MM.1S (cell line): ENCODE measurements at regions not wholly inside any gene's neighbourhood (a gene's known extent, or its start where the extent isn't known, plus 50 kb on each side); places are given as distances from the start of the nearest gene placed in this dataset.

Experiments used
- DNase-seq: peaks from one replicate; pipeline ENCODE4 v3.0.0-alpha.2; 2015
- H2AFZ ChIP-seq: fragments of 300-600 bp; sonication (generic); 2 replicates; pipeline ENCODE4 v1.6.0; 2016; ENCODE audit warnings: antibody characterized with exemption, low read length
- H3F3A ChIP-seq: fragments of 300-600 bp; sonication (generic); 2 replicates; pipeline ENCODE4 v1.6.1; 2016; ENCODE audit warnings: mild to moderate bottlenecking, antibody characterized with exemption, low read length, moderate library complexity, mixed read lengths; ENCODE audit not compliant: insufficient read depth
- H3K27ac ChIP-seq: fragments of 300-600 bp; sonication (generic); 2 replicates; pipeline ENCODE4 v1.5.1; 2016; ENCODE audit warnings: mild to moderate bottlenecking, low read length
- H3K27me3 ChIP-seq: fragments of 300-600 bp; sonication (generic); replicated peaks from 2 replicates; pipeline ENCODE4 v1.6.0; 2016; ENCODE audit warnings: low read length; ENCODE audit not compliant: insufficient read depth
- H3K36me3 ChIP-seq: fragments of 300-600 bp; sonication (generic); replicated peaks from 2 replicates; pipeline ENCODE4 v1.6.1; 2016; ENCODE audit warnings: mild to moderate bottlenecking, low read length, mixed read lengths; ENCODE audit not compliant: insufficient read depth
- H3K4me1 ChIP-seq: fragments of 300-600 bp; sonication (generic); 2 replicates; pipeline ENCODE4 v1.6.1; 2016; ENCODE audit warnings: low read length, mixed read lengths
- H3K4me2 ChIP-seq: fragments of 300-600 bp; sonication (generic); 2 replicates; pipeline ENCODE4 v1.6.0; 2016; ENCODE audit warnings: low read depth, low read length
- H3K4me3 ChIP-seq: fragments of 300-600 bp; sonication (generic); 2 replicates; pipeline ENCODE4 v1.5.1; 2016; ENCODE audit warnings: low read length, mixed read lengths
- H3K79me2 ChIP-seq: fragments of 300-600 bp; sonication (generic); 2 replicates; pipeline ENCODE4 v1.6.1; 2016; ENCODE audit warnings: mixed run types, low read length, mixed read lengths
- H3K9ac ChIP-seq: fragments of 300-600 bp; sonication (generic); 2 replicates; pipeline ENCODE4 v1.6.1; 2016; ENCODE audit warnings: low read length, mixed read lengths
- H3K9me2 ChIP-seq: fragments of 300-600 bp; sonication (generic); replicated peaks from 2 replicates; pipeline ENCODE4 v1.6.1; 2016; ENCODE audit warnings: mild to moderate bottlenecking, low read length, mixed read lengths; ENCODE audit not compliant: insufficient read depth
- H3K9me3 ChIP-seq: fragments of 300-600 bp; sonication (generic); replicated peaks from 2 replicates; pipeline ENCODE4 v1.6.1; 2016; ENCODE audit warnings: mild to moderate bottlenecking, low read length, mixed read lengths; ENCODE audit not compliant: insufficient read depth
- H4K20me1 ChIP-seq: fragments of 300-600 bp; sonication (generic); 2 replicates; pipeline ENCODE4 v1.6.1; 2016; ENCODE audit warnings: mild to moderate bottlenecking, low read length, moderate library complexity, mixed read lengths; ENCODE audit not compliant: insufficient read depth
- CTCF ChIP-seq: fragments of 300-600 bp; sonication (generic); IDR thresholded peaks from 2 replicates; pipeline ENCODE4 v1.5.1; 2016; ENCODE audit warnings: antibody characterized with exemption, low read length, mixed read lengths
- EZH2 ChIP-seq: fragments of 300-600 bp; sonication (generic); optimal IDR thresholded peaks from 2 replicates; pipeline ENCODE3; 2017; ENCODE audit warnings: low read depth, mild to moderate bottlenecking, antibody characterized with exemption, low read length, mixed read lengths
- EZH2phosphoT487 ChIP-seq: fragments of 300-600 bp; sonication (generic); IDR thresholded peaks from 2 replicates; pipeline ENCODE4 v1.6.1; 2018; ENCODE audit warnings: antibody characterized with exemption, low read length

DNA sequence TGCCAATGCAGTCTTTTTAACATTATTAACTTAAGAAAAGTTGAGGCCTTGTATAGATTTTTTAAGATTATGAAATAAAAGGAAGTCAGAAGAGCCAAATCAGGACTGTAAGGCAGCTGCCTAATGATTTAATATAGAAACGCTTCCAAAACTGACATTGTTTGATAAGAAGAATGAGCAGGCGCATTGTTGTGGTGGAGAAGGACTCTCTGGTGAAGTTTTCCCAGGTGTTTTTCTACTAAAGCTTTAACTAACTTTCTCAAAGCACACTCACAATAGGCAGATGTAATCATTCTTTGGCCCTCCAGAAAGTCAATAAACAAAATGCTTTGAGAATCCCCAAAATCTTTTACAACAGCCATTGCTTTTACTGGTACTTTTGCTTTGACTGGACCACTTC, 288.6 kb upstream of the FIGN start:
- H3K79me2 ChIP-seq = no peaks in the 10 kb centered on the region
- no peak overlapping the region for H3K4me3 ChIP-seq
- H2AFZ ChIP-seq = no peak overlapping the region
- no peak for DNase-seq
- H4K20me1 ChIP-seq = no peaks in the 10 kb centered on the region
- no peaks in the 10 kb centered on the region for H3F3A ChIP-seq
- no peak overlapping the region for H3K4me2 ChIP-seq
- no peaks in the 10 kb centered on the region for H3K9me3 ChIP-seq
- H3K9ac ChIP-seq = no peak overlapping the region
- TF ChIP-seq EZH2phosphoT487 = no peak
- TF ChIP-seq CTCF = no peak
- TF ChIP-seq EZH2 = no peak
- no peaks in the 10 kb centered on the region for H3K9me2 ChIP-seq
- H3K36me3 ChIP-seq = no peaks in the 10 kb centered on the region
- H3K4me1 ChIP-seq = no peaks in the 10 kb centered on the region
- H3K27me3 ChIP-seq = no peaks in the 10 kb centered on the region
- no peak overlapping the region for H3K27ac ChIP-seq

GRCh38 chr2:164023896-164024295, 288.1 kb upstream of the FIGN start:
- no peak overlapping the region for H3K27ac ChIP-seq
- H3K4me3 ChIP-seq = no peak overlapping the region
- no peaks in the 10 kb centered on the region for H3K36me3 ChIP-seq
- TF ChIP-seq EZH2phosphoT487 (no peak), EZH2 (no peak), CTCF (no peak)
- no peaks in the 10 kb centered on the region for H3K4me1 ChIP-seq
- H3K9ac ChIP-seq = no peak overlapping the region
- H3K9me2 ChIP-seq = no peaks in the 10 kb centered on the region
- no peak for DNase-seq
- no peak overlapping the region for H2AFZ ChIP-seq
- no peaks in the 10 kb centered on the region for H4K20me1 ChIP-seq
- no peaks in the 10 kb centered on the region for H3F3A ChIP-seq
- H3K27me3 ChIP-seq = no peaks in the 10 kb centered on the region
- H3K4me2 ChIP-seq = no peak overlapping the region
- no peaks in the 10 kb centered on the region for H3K9me3 ChIP-seq
- H3K79me2 ChIP-seq = no peaks in the 10 kb centered on the region

- DNase-seq = no peak
- Histone ChIP-seq H3K36me3 (no peaks in the 10 kb centered on the region), H2AFZ (no peak overlapping the region), H3K79me2 (no peaks in the 10 kb centered on the region), H3K4me3 (no peak overlapping the region), H3K9me3 (no peaks in the 10 kb centered on the region), H4K20me1 (no peaks in the 10 kb centered on the region), H3F3A (no peaks in the 10 kb centered on the region), H3K4me1 (no peaks in the 10 kb centered on the region), H3K27ac (no peak overlapping the region), H3K27me3 (no peaks in the 10 kb centered on the region), H3K9ac (no peak overlapping the region), H3K4me2 (no peak overlapping the region), H3K9me2 (no peaks in the 10 kb centered on the region)
- TF ChIP-seq CTCF (no peak), EZH2phosphoT487 (no peak), EZH2 (no peak)
These were observed 279.7 kb upstream of the FIGN start for GRCh38 chr2:164015328-164016123.
